Neural cell (in vitro differentiated cells): ENCODE measurements at regions not wholly inside any gene's neighbourhood (a gene's known extent, or its start where the extent isn't known, plus 50 kb on each side); places are given as distances from the start of the nearest gene placed in this dataset.

Source experiments
- H2AFZ ChIP-seq: fragments of 200-600, 300-800 bp; sonication (generic), shearing (Covaris generic); 2 replicates; pipeline ENCODE4 v1.6.0; 2014; ENCODE audit warnings: low read depth, mild to moderate bottlenecking, antibody characterized with exemption, low read length, moderate library complexity
- H3F3A ChIP-seq: fragments of 200-600 bp; shearing (Covaris generic); 2 replicates; pipeline ENCODE4 v1.6.1; 2016; ENCODE audit warnings: mild to moderate bottlenecking, moderate library complexity, mixed read lengths, antibody characterized with exemption, low read length; ENCODE audit not compliant: insufficient read depth, poor library complexity, severe bottlenecking
- H3K27ac ChIP-seq: fragments of 200-600, 300-800 bp; sonication (generic), shearing (Covaris generic); 2 replicates; pipeline ENCODE4 v1.5.1; 2014; ENCODE audit warnings: mild to moderate bottlenecking, low read length, moderate library complexity
- H3K27me3 ChIP-seq: fragments of 300-800, 200-600 bp; sonication (generic), shearing (Covaris generic); 2 replicates; pipeline ENCODE4 v1.6.0; 2014; ENCODE audit warnings: mild to moderate bottlenecking, low read depth, low read length, moderate library complexity; ENCODE audit not compliant: insufficient read depth
- H3K36me3 ChIP-seq: fragments of 300-800, 200-600 bp; sonication (generic), shearing (Covaris generic); 2 replicates; pipeline ENCODE4 v1.5.1; 2014; ENCODE audit warnings: mild to moderate bottlenecking, antibody characterized with exemption, low read length, moderate library complexity; ENCODE audit not compliant: insufficient read depth
- H3K4me2 ChIP-seq: fragments of 300-800, 200-600 bp; sonication (generic), shearing (Covaris generic); 2 replicates; pipeline ENCODE4 v1.6.0; 2014; ENCODE audit warnings: mild to moderate bottlenecking, low read length
- H3K4me3 ChIP-seq: fragments of 300-800, 200-600 bp; sonication (generic), shearing (Covaris generic); 2 replicates; pipeline ENCODE4 v1.5.1; 2014; ENCODE audit warnings: mild to moderate bottlenecking, low read length, moderate library complexity
- H3K79me2 ChIP-seq: fragments of 200-600 bp; shearing (Covaris generic); replicated peaks from 2 replicates; pipeline ENCODE4 v1.6.0; 2014; ENCODE audit warnings: mild to moderate bottlenecking, low read length, moderate library complexity; ENCODE audit not compliant: insufficient read depth
- H3K9ac ChIP-seq: fragments of 300-800, 200-600 bp; sonication (generic), shearing (Covaris generic); 2 replicates; pipeline ENCODE4 v1.6.1; 2016; ENCODE audit warnings: mild to moderate bottlenecking, low read length, mixed read lengths
- H3K9me2 ChIP-seq: fragments of 200-600 bp; shearing (Covaris generic); 2 replicates; pipeline ENCODE4 v1.6.1; 2016; ENCODE audit warnings: mild to moderate bottlenecking, low read length, mixed read lengths; ENCODE audit not compliant: insufficient read depth
- H3K9me3 ChIP-seq: fragments of 200-600, 300-800 bp; sonication (generic), shearing (Covaris generic); 2 replicates; pipeline ENCODE4 v1.6.1; 2016; ENCODE audit warnings: mild to moderate bottlenecking, mixed run types, low read length, moderate library complexity, mixed read lengths
- H4K20me1 ChIP-seq: fragments of 200-600 bp; shearing (Covaris generic); 2 replicates; pipeline ENCODE4 v1.6.1; 2016; ENCODE audit warnings: mild to moderate bottlenecking, mixed run types; ENCODE audit not compliant: insufficient read depth
- EP300 ChIP-seq: fragments of 450-650 bp; conservative IDR thresholded peaks from 2 replicates; pipeline ENCODE4 v1.6.1; 2014; ENCODE audit warnings: antibody characterized with exemption, mild to moderate bottlenecking, moderate library complexity; ENCODE audit not compliant: poor library complexity, severe bottlenecking
- EZH2 ChIP-seq: fragments of 200-600, 300-800 bp; shearing (Covaris generic), sonication (generic); IDR thresholded peaks from 2 replicates; pipeline ENCODE4 v1.6.1; 2014; ENCODE audit warnings: antibody characterized with exemption, low read length, borderline replicate concordance, mild to moderate bottlenecking; ENCODE audit not compliant: insufficient read depth, poor library complexity, severe bottlenecking
- MXI1 ChIP-seq: fragments of 450-650 bp; conservative IDR thresholded peaks from 2 replicates; pipeline ENCODE4 v1.6.1; 2014; ENCODE audit warnings: antibody characterized with exemption, mild to moderate bottlenecking; ENCODE audit not compliant: poor library complexity, severe bottlenecking
- POLR2AphosphoS5 ChIP-seq: IDR thresholded peaks from 2 replicates; pipeline ENCODE4 v1.6.1; 2012
- RAD21 ChIP-seq: fragments of 450-650 bp; conservative IDR thresholded peaks from 2 replicates; pipeline ENCODE4 v1.6.1; 2014; ENCODE audit warnings: antibody characterized with exemption, mild to moderate bottlenecking, moderate library complexity
- SMC3 ChIP-seq: fragments of 450-650 bp; conservative IDR thresholded peaks from 2 replicates; pipeline ENCODE4 v1.6.1; 2014; ENCODE audit warnings: antibody characterized with exemption, mild to moderate bottlenecking, moderate library complexity; ENCODE audit not compliant: poor library complexity
- TAF1 ChIP-seq: IDR thresholded peaks from 2 replicates; pipeline ENCODE4 v1.6.1; 2012; ENCODE audit warnings: low read depth
- TF ChIP-seq, protein P1 (sequence below): fragments of 450-650 bp; IDR thresholded peaks from 2 replicates; pipeline ENCODE4 v1.5.1; 2014; ENCODE audit warnings: antibody characterized with exemption, mild to moderate bottlenecking, moderate library complexity; ENCODE audit not compliant: poor library complexity, severe bottlenecking
- TF ChIP-seq, protein P2 (sequence below): IDR thresholded peaks from 2 replicates; pipeline ENCODE4 v1.6.1; 2012; ENCODE audit warnings: borderline replicate concordance

DNA sequence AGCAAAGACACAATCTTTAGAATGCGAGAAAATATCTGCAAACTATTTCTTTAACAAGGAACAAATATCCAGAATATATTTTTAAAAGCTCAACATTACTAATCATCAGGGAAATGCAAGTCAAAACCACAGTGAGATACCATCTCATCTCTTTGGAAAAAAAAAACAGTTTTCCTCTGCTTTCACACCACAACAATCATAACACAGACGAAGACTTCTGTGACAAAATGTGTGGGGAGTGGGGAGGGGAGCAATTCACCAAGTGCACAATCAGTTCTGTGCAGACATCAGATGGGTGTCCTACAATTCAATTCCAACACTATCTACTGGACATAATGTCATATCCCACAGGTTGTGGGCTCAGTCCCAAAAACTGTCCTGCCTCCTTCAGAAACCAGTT is 293.2 kb upstream of the SLC7A11 start:
- TF ChIP-seq POLR2AphosphoS5 (no peak), EP300 (no peak), TAF1 (no peak), RAD21 (no peak), MXI1 (no peak), EZH2 (no peak)
- TF ChIP-seq, protein P1, sequence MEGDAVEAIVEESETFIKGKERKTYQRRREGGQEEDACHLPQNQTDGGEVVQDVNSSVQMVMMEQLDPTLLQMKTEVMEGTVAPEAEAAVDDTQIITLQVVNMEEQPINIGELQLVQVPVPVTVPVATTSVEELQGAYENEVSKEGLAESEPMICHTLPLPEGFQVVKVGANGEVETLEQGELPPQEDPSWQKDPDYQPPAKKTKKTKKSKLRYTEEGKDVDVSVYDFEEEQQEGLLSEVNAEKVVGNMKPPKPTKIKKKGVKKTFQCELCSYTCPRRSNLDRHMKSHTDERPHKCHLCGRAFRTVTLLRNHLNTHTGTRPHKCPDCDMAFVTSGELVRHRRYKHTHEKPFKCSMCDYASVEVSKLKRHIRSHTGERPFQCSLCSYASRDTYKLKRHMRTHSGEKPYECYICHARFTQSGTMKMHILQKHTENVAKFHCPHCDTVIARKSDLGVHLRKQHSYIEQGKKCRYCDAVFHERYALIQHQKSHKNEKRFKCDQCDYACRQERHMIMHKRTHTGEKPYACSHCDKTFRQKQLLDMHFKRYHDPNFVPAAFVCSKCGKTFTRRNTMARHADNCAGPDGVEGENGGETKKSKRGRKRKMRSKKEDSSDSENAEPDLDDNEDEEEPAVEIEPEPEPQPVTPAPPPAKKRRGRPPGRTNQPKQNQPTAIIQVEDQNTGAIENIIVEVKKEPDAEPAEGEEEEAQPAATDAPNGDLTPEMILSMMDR, result no peak

DNA sequence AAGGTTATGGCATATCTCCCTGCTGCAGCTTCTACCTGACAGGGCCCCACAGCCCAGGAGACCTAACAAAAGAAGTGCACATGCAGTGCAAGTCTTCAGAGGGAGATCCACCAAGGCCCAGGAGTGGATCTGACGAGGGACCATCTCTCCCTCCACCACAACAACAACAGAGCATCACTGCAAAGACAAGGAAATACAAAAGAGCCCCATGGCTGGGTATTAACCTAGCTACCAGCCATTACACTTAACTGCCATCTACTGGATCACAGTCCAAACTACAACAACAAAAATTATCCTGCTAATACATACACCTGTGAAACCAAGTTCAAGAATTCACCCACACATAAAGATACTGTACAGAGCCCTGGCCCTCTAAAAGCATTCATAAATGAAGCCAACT is 280.2 kb upstream of the SLC7A11 start:
- Histone ChIP-seq H3K9me3 (no peaks in the 10 kb centered on the region), H3K4me3 (no peak overlapping the region), H2AFZ (no peak overlapping the region), H3K9me2 (no peaks in the 10 kb centered on the region), H3K36me3 (no peaks in the 10 kb centered on the region), H3K27me3 (no peaks in the 10 kb centered on the region), H3F3A (no peaks in the 10 kb centered on the region), H3K79me2 (no peaks in the 10 kb centered on the region), H3K9ac (no peak overlapping the region), H3K4me2 (no peak overlapping the region), H3K27ac (no peak overlapping the region), H4K20me1 (no peaks in the 10 kb centered on the region)
- no peak for TF ChIP-seq POLR2AphosphoS5
- TF ChIP-seq RAD21, result no peak
- TF ChIP-seq, protein P2, sequence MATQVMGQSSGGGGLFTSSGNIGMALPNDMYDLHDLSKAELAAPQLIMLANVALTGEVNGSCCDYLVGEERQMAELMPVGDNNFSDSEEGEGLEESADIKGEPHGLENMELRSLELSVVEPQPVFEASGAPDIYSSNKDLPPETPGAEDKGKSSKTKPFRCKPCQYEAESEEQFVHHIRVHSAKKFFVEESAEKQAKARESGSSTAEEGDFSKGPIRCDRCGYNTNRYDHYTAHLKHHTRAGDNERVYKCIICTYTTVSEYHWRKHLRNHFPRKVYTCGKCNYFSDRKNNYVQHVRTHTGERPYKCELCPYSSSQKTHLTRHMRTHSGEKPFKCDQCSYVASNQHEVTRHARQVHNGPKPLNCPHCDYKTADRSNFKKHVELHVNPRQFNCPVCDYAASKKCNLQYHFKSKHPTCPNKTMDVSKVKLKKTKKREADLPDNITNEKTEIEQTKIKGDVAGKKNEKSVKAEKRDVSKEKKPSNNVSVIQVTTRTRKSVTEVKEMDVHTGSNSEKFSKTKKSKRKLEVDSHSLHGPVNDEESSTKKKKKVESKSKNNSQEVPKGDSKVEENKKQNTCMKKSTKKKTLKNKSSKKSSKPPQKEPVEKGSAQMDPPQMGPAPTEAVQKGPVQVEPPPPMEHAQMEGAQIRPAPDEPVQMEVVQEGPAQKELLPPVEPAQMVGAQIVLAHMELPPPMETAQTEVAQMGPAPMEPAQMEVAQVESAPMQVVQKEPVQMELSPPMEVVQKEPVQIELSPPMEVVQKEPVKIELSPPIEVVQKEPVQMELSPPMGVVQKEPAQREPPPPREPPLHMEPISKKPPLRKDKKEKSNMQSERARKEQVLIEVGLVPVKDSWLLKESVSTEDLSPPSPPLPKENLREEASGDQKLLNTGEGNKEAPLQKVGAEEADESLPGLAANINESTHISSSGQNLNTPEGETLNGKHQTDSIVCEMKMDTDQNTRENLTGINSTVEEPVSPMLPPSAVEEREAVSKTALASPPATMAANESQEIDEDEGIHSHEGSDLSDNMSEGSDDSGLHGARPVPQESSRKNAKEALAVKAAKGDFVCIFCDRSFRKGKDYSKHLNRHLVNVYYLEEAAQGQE, result no peak
- no peak for TF ChIP-seq TAF1
- no peak for TF ChIP-seq SMC3

More for the DNA sequence above, 293.2 kb upstream of the SLC7A11 start:
- H2AFZ ChIP-seq, result no peak overlapping the region
- no peak overlapping the region for H3K9ac ChIP-seq
- H4K20me1 ChIP-seq, result no peaks in the 10 kb centered on the region
- no peaks in the 10 kb centered on the region for H3K36me3 ChIP-seq
- H3K27ac ChIP-seq, result no peak overlapping the region
- H3K27me3 ChIP-seq, result no peaks in the 10 kb centered on the region
- H3K9me2 ChIP-seq, result no peaks in the 10 kb centered on the region
- H3K79me2 ChIP-seq, result no peaks in the 10 kb centered on the region
- H3K4me3 ChIP-seq, result no peak overlapping the region
- H3F3A ChIP-seq, result no peaks in the 10 kb centered on the region
- no peak overlapping the region for H3K4me2 ChIP-seq
- no peaks in the 10 kb centered on the region for H3K9me3 ChIP-seq

DNA sequence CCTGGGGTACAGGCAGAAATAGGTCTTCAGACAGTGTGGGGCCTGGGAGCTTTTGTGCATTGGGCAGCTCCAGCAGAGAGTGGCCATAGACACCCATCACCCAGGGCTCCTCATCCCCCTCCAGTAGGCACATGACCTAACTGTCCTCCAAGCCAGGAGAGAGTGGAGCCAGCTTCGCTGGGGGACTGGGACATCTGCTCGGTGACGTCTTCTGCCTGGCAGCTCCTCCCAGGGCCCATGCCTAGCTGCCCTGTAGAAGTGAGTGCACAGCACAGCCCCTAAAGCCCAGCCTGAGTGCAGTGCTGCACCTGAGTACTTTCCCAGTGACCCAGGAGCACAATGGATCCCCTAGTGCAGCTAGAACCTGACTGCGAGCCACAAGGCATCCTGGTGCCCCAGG is 279.7 kb upstream of the SLC7A11 start:
- Histone ChIP-seq H3K9me3 (no peaks in the 10 kb centered on the region), H3K27me3 (no peaks in the 10 kb centered on the region), H3K4me3 (no peak overlapping the region), H3K9me2 (no peaks in the 10 kb centered on the region), H3K36me3 (no peaks in the 10 kb centered on the region), H3K79me2 (no peaks in the 10 kb centered on the region), H3K9ac (no peak overlapping the region), H4K20me1 (no peaks in the 10 kb centered on the region), H3F3A (no peaks in the 10 kb centered on the region), H3K27ac (no peak overlapping the region), H2AFZ (no peak overlapping the region), H3K4me2 (no peak overlapping the region)
- TF ChIP-seq TAF1, result no peak
